Endothelial cell of umbilical vein (primary cell): ENCODE measurements at regions not wholly inside any gene's neighbourhood (a gene's known extent, or its start where the extent isn't known, plus 50 kb on each side); places are given as distances from the start of the nearest gene placed in this dataset.

ENCODE experiments used
- BruUV-seq: library from RNA; stranded (reverse); fragments of 400-500 nt; replicated peaks from 2 replicates; lab custom pipeline; 2021; lab: Mats Ljungman, UMichigan
- CTCF ChIA-PET: fragments of 300-600, 350-600 bp; sonication (Branson Sonifier 250); formaldehyde crosslinking; loops from one replicate; lab custom pipeline; 2021; ENCODE audit warnings: antibody characterized with exemption, inconsistent platforms; lab: Charles Lee
- POLR2A ChIA-PET: fragments of 300-600, 350-600 bp; sonication (Branson Sonifier 250); formaldehyde crosslinking; loops from one replicate; lab custom pipeline; 2021; ENCODE audit warnings: antibody characterized with exemption, inconsistent platforms; lab: Charles Lee
- DNase-seq: peaks from one replicate; pipeline ENCODE4 v3.0.0-alpha.2; 2011; ENCODE audit warnings: low read depth, low spot score
- FAIRE-seq: peaks from 2 replicates; lab custom pipeline; 2011; peaks lifted over from hg19 to GRCh38; lab: Jason Lieb, UNC
- H2AFZ ChIP-seq: 2 replicates; pipeline ENCODE4 v1.6.0; 2012; ENCODE audit warnings: low read depth, low read length, control low read depth, inconsistent platforms
- H3K27ac ChIP-seq: 2 replicates; pipeline ENCODE4 v1.5.1; 2011; ENCODE audit warnings: low read depth, mild to moderate bottlenecking, control low read depth, low read length, moderate library complexity; ENCODE audit not compliant: insufficient read depth
- H3K27me3 ChIP-seq, 2 experiments: 2 replicates each; pipeline versions ENCODE4 v1.6.0 to v1.6.1; 2011; ENCODE audit warnings: low read length in 2 of 2, mixed read lengths in 1 of 2; ENCODE audit not compliant: control insufficient read depth in 2 of 2, insufficient read depth in 2 of 2
- H3K36me3 ChIP-seq, 2 experiments: 2 replicates in 1 of 2; 3 replicates in 1 of 2; pipeline ENCODE4 v1.5.1; 2011; ENCODE audit warnings: low read length in 2 of 2, mild to moderate bottlenecking in 1 of 2, moderate library complexity in 1 of 2; ENCODE audit not compliant: control insufficient read depth in 2 of 2, insufficient read depth in 2 of 2; ENCODE audit errors: extremely low read depth in 1 of 2
- H3K4me1 ChIP-seq: 3 replicates; pipeline ENCODE4 v1.5.1; 2011; ENCODE audit warnings: mild to moderate bottlenecking, low read length; ENCODE audit not compliant: control insufficient read depth, insufficient read depth; ENCODE audit errors: extremely low read depth
- H3K4me2 ChIP-seq: 2 replicates; pipeline ENCODE4 v1.6.1; 2011; ENCODE audit warnings: low read length, control low read depth, mixed read lengths; ENCODE audit not compliant: insufficient read depth
- H3K4me3 ChIP-seq, 3 experiments: fragments of 200-600 bp in 1 of 3; sonication (generic), shearing (Covaris generic) in 1 of 3; replicated peaks in 1 of 3; 2 replicates each; pipeline ENCODE4 v1.5.1; 2011 to 2016; ENCODE audit warnings: control low read depth in 3 of 3, low read length in 3 of 3, mild to moderate bottlenecking in 2 of 3, inconsistent platforms in 1 of 3, low read depth in 1 of 3, moderate library complexity in 1 of 3; ENCODE audit not compliant: insufficient read depth in 1 of 3
- H3K79me2 ChIP-seq: 2 replicates; pipeline ENCODE4 v1.6.0; 2012; ENCODE audit warnings: low read length, inconsistent platforms; ENCODE audit not compliant: control insufficient read depth, insufficient read depth
- H3K9ac ChIP-seq: replicated peaks from 2 replicates; pipeline ENCODE3; 2011; ENCODE audit warnings: low read length, control low read depth; ENCODE audit not compliant: insufficient read depth; ENCODE audit errors: extremely low read depth
- H3K9me1 ChIP-seq: replicated peaks from 3 replicates; pipeline ENCODE4 v1.6.0; 2011; ENCODE audit warnings: mild to moderate bottlenecking, low read length; ENCODE audit not compliant: control insufficient read depth, insufficient read depth; ENCODE audit errors: extremely low read depth
- H3K9me3 ChIP-seq: replicated peaks from 2 replicates; pipeline ENCODE4 v1.5.1; 2012; ENCODE audit warnings: low read length, inconsistent platforms; ENCODE audit not compliant: control insufficient read depth, insufficient read depth
- H4K20me1 ChIP-seq: replicated peaks from 2 replicates; pipeline ENCODE3; 2011; ENCODE audit warnings: mild to moderate bottlenecking, low read length; ENCODE audit not compliant: control insufficient read depth, insufficient read depth; ENCODE audit errors: extremely low read depth
- EZH2 ChIP-seq: IDR thresholded peaks from 2 replicates; pipeline ENCODE4 v1.6.1; 2012; ENCODE audit warnings: borderline replicate concordance, low read depth, mild to moderate bottlenecking, moderate library complexity, low read length, inconsistent platforms; ENCODE audit not compliant: severe bottlenecking
- FOS ChIP-seq: IDR thresholded peaks from 2 replicates; pipeline ENCODE4 v1.6.1; 2011; ENCODE audit warnings: mild to moderate bottlenecking, low read length, moderate library complexity, borderline replicate concordance; ENCODE audit not compliant: insufficient read depth
- GATA2 ChIP-seq: IDR thresholded peaks from 2 replicates; pipeline ENCODE4 v1.7.0; 2011; ENCODE audit warnings: low read depth, mild to moderate bottlenecking, moderate library complexity, mixed read lengths, low read length; ENCODE audit not compliant: insufficient read length, insufficient read depth
- JUN ChIP-seq: IDR thresholded peaks from 2 replicates; pipeline ENCODE4 v1.6.1; 2011; ENCODE audit warnings: borderline replicate concordance, low read depth; ENCODE audit not compliant: insufficient read length, insufficient read depth
- MAX ChIP-seq: IDR thresholded peaks from 2 replicates; pipeline ENCODE4 v1.6.1; 2011; ENCODE audit not compliant: insufficient read depth, insufficient read length
- MYC ChIP-seq: IDR thresholded peaks from one replicate; pipeline ENCODE4 v1.6.1; 2011; ENCODE audit warnings: mild to moderate bottlenecking, low read depth, low read length
- POLR2A ChIP-seq: IDR thresholded peaks from 2 replicates; pipeline ENCODE4 v1.6.1; 2012; ENCODE audit warnings: low read depth, mild to moderate bottlenecking, control low read depth, low read length
- POLR2AphosphoS5 ChIP-seq: IDR thresholded peaks from 2 replicates; pipeline ENCODE4 v1.6.1; 2012; ENCODE audit warnings: low read depth, mild to moderate bottlenecking, control low read depth, low read length, moderate library complexity; ENCODE audit not compliant: insufficient read depth
- dilution Hi-C: fragments of 300-500 bp; cut with MboI; formaldehyde crosslinking; loops from one replicate; pipeline ENCODE4 v1.15.0; 2019; ENCODE audit warnings: low sequenced_read_pairs; ENCODE audit not compliant: extremely low pct_ligation_motif_present
- intact Hi-C: fragments of 100-400 bp; cut with micrococcal nuclease; formaldehyde crosslinking; loops from one replicate; pipeline ENCODE4 v1.10.0; 2022
- TF ChIP-seq, protein P1 (sequence below), 2 donors: IDR thresholded peaks; 1 replicate in 1 of 2; 2 replicates in 1 of 2; pipeline ENCODE4 v1.5.1; 2011; ENCODE audit warnings: low read length in 2 of 2, mild to moderate bottlenecking in 2 of 2, moderate library complexity in 2 of 2, control low read depth in 1 of 2, inconsistent platforms in 1 of 2, low read depth in 1 of 2; ENCODE audit not compliant: insufficient read depth in 1 of 2; ENCODE audit errors: extremely low read depth in 1 of 2

DNA sequence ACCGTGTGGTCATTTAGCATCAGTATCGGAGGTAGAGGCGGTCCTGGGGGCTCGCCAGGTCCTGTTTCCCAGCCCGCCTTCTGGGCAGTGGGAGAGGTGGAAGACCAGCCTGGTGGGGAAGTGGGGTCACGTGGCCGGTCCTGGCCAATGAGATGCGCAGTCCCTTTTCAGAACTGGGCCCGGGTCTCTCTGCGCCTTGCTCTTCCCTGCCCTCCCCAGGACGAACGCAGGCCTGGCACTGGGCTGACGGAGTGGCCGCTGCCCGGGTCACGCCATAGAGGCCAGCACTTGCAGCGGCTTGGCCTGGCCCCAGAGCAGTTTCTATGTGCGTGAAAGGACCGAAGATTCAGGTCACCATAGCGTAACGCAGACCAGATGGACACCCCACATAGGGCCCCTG is 97.6 kb downstream of the OLFM1 start:
- Histone ChIP-seq H3K27me3 (no peaks in the 10 kb centered on the region), H3K9ac (no peak overlapping the region), H3K36me3 (no peaks in the 10 kb centered on the region), H3K9me3 (no peaks in the 10 kb centered on the region), H4K20me1 (no peaks in the 10 kb centered on the region), H2AFZ (no peak overlapping the region), H3K9me1 (no peaks in the 10 kb centered on the region), H3K4me1 (no peaks in the 10 kb centered on the region), H3K79me2 (no peaks in the 10 kb centered on the region), H3K4me3 (no peak overlapping the region), H3K4me2 (no peak overlapping the region), H3K27ac (no peak overlapping the region)
- FAIRE-seq (no peak), DNase-seq (no peak)
- POLR2A ChIA-PET, result no interaction called here
- TF ChIP-seq, protein P1, sequence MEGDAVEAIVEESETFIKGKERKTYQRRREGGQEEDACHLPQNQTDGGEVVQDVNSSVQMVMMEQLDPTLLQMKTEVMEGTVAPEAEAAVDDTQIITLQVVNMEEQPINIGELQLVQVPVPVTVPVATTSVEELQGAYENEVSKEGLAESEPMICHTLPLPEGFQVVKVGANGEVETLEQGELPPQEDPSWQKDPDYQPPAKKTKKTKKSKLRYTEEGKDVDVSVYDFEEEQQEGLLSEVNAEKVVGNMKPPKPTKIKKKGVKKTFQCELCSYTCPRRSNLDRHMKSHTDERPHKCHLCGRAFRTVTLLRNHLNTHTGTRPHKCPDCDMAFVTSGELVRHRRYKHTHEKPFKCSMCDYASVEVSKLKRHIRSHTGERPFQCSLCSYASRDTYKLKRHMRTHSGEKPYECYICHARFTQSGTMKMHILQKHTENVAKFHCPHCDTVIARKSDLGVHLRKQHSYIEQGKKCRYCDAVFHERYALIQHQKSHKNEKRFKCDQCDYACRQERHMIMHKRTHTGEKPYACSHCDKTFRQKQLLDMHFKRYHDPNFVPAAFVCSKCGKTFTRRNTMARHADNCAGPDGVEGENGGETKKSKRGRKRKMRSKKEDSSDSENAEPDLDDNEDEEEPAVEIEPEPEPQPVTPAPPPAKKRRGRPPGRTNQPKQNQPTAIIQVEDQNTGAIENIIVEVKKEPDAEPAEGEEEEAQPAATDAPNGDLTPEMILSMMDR (IDR thresholded peaks at IDR 0.05; ENCODE audit: extremely low read depth in 1 of 2, insufficient read depth in 1 of 2, low read depth in 1 of 2, low read length in 2 of 2), result no peak
- no peak for TF ChIP-seq MYC
- no peak for TF ChIP-seq GATA2
- no peak for TF ChIP-seq JUN
- no peak for TF ChIP-seq POLR2A
- TF ChIP-seq FOS, result no peak
- TF ChIP-seq MAX, result no peak
- TF ChIP-seq POLR2AphosphoS5, result no peak
- TF ChIP-seq EZH2, result no peak
- dilution Hi-C loops, result no loop called here
- CTCF ChIA-PET, result no interaction called here
- BruUV-seq, result no TSS peak
- intact Hi-C loops, result no loop called here
